Activated CD8-positive, alpha-beta memory T cell treated with anti-CD3 and anti-CD28 coated beads, Interleukin-2, amount 10 ng/mL, durations not matched to agents 7 days and 5 days (primary cell): ENCODE measurements at regions not wholly inside any gene's neighbourhood (a gene's known extent, or its start where the extent isn't known, plus 50 kb on each side); places are given as distances from the start of the nearest gene placed in this dataset.
"Not testable (repeated sequence)": the region's sequence is repeated elsewhere in the genome, so short reads cannot be mapped to it uniquely, and the experiment has no call there.

Experiments
- ATAC-seq: fragments of 150-1000 bp; cut with Tn5 transposase; one replicate; pipeline ENCODE4 v1.10.0; 2021; ENCODE audit warnings: moderate library complexity
- CTCF ChIA-PET: fragments of 350-600 bp; sonication (Branson Sonifier 250); formaldehyde crosslinking; loops from one replicate; lab custom pipeline; 2021; ENCODE audit warnings: antibody characterized with exemption; lab: Charles Lee
- DNase-seq: peaks from one replicate; pipeline ENCODE4 v3.0.0-alpha.2; 2020
- H3K27ac Mint-ChIP-seq: one replicate; pipeline ENCODE4 v1.8.0; 2021; ENCODE audit warnings: mild to moderate bottlenecking, mixed read lengths
- H3K27me3 Mint-ChIP-seq: one replicate; pipeline ENCODE4 v1.8.0; 2021; ENCODE audit warnings: mixed read lengths
- H3K36me3 Mint-ChIP-seq: one replicate; pipeline ENCODE4 v1.8.0; 2021; ENCODE audit warnings: mild to moderate bottlenecking, mixed read lengths
- H3K4me1 Mint-ChIP-seq: one replicate; pipeline ENCODE4 v1.8.0; 2021; ENCODE audit warnings: mixed read lengths
- H3K4me3 Mint-ChIP-seq: one replicate; pipeline ENCODE4 v1.8.0; 2021; ENCODE audit warnings: mild to moderate bottlenecking, moderate library complexity, mixed read lengths
- H3K9me3 Mint-ChIP-seq: one replicate; pipeline ENCODE4 v1.8.0; 2022; ENCODE audit warnings: low read depth, mixed read lengths

GRCh38 chr14:99995700-99996356 is 69.4 kb upstream of the EVL start:
- Mint-ChIP-seq H3K4me3 (no peak overlapping the region), H3K27me3 (peaks cover 12% of the 10 kb centered on the region), H3K36me3 (peaks cover 3% of the 10 kb centered on the region), H3K9me3 (no peaks in the 10 kb centered on the region), H3K27ac (no peak overlapping the region), H3K4me1 (peaks cover 10% of the 10 kb centered on the region)
- CTCF ChIA-PET: interaction anchor here (0.6 to 0.8 kb wide), 2 partner anchors 10 to 13 kb away, joined by 3 read pairs; no protein-coding TSS in a partner anchor
- DNase-seq (peak; percentile 70), ATAC-seq (peak; percentile 87)

DNA sequence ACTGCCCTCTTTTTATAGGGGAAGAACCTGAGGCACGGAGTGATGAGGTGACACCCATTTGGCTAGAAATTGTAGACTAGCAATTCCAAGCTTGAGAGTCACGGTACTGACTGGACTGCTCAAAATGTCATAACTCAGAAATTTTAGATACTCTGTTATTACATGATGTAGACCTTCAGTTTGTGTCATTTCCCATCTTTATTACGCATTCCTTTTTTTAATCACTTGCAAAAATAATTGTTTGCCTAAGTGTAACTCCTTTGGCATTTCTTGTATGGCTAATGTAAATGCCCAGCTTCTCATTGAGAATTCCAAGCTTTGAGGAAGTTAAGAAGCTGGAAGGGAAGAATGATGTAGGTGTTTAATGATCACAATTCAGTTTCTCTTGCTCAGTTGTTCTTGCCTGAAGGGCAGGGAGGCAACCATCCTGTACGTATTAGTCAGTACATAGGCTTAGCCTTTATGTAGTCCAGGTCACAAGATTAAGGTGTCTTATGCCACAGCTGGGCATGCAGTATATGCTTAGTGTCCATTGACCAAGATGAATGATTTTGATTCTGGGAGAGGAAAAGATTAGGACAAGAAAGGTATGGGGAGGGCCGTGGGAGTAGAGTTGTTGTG is 68.2 kb upstream of the EVL start:
- Mint-ChIP-seq H3K27ac (no peak overlapping the region), H3K27me3 (peaks cover 14% of the 10 kb centered on the region), H3K36me3 (peaks cover 7% of the 10 kb centered on the region), H3K4me3 (no peak overlapping the region), H3K4me1 (peaks cover 10% of the 10 kb centered on the region), H3K9me3 (no peaks in the 10 kb centered on the region)
- no peak for DNase-seq
- CTCF ChIA-PET: interaction anchor here (1.0 to 1.5 kb wide), 2 partner anchors 28 to 111 kb away, joined by 3 to 5 read pairs; no protein-coding TSS in a partner anchor
- no peak for ATAC-seq

DNA sequence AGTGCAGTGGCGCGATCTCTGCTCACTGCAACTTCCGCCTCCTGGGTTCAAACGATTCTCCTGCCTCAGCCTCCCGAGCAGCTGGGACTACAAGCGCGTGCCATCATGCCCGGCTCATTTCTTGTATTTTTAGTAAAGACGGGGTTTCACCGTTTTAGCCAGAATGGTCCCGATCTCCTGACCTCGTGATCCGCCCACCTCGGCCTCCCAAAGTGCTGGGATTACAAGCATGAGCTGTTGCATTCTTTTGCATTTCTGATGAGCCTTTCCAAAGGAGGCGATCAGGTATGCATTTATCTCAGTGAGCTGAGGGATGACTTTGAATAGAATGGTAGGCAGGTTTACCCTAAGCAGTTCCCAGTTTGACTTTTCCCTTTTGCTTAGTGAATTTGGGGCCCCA is 64.8 kb upstream of the EVL start:
- peaks cover 21% of the 10 kb centered on the region for H3K36me3 Mint-ChIP-seq
- not testable (repeated sequence) for H3K9me3 Mint-ChIP-seq, ATAC-seq, DNase-seq, H3K4me3 Mint-ChIP-seq, H3K27me3 Mint-ChIP-seq, H3K4me1 Mint-ChIP-seq, H3K27ac Mint-ChIP-seq
- CTCF ChIA-PET: interaction anchor here (0.7 kb wide), 1 partner anchor 49 kb away, joined by 3 read pairs; no protein-coding TSS in a partner anchor

DNA sequence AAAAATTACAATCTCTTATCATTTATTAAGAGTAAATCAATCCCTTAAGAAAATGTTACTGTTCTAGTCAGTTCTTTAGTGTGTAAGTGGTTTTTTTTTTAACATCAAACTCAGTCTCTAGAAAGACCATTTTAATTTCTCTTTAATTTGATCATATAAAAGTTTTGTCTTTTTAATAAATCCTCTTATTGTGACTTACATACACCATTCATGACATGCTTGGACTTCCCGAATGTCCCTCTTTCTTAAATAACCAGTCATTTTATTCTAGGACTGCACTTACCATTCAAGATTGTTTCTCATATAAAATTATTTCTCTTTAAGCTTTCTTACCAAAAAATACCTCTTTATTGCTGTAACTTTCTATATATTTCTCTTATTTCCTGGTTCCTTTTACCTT is 60.8 kb upstream of the EVL start:
- H3K36me3 Mint-ChIP-seq: peaks cover 30% of the 10 kb centered on the region
- no peak overlapping the region for H3K4me3 Mint-ChIP-seq
- H3K27ac Mint-ChIP-seq: no peak overlapping the region
- CTCF ChIA-PET: interaction anchor here (1.0 to 1.7 kb wide), 2 partner anchors 12 to 22 kb away, joined by 4 to 5 read pairs; no protein-coding TSS in a partner anchor
- peaks cover 9% of the 10 kb centered on the region for H3K9me3 Mint-ChIP-seq
- H3K27me3 Mint-ChIP-seq: peaks cover 2% of the 10 kb centered on the region
- DNase-seq: no peak
- H3K4me1 Mint-ChIP-seq: no peaks in the 10 kb centered on the region
- no peak for ATAC-seq

DNA sequence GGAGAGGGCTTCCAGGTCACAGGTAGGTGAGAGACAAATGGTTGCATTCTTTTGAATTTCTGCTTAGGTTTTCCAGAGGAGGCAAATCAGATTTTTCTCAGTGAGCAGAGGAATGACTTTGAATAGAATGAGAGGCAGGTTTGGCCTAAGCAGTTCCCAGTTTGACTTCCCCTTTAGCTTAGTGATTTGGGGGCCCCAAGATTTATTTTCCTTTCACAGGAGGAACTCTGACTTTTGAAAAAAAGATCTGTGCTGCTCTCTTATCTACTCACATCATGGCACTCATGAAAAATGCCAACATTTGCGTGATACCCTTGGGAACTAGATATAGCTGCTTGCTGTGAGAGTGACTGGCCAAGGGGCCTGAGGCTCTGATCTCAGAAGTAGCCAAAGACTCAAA is 58.0 kb upstream of the EVL start:
- ATAC-seq (no peak), DNase-seq (no peak)
- Mint-ChIP-seq H3K4me3 (no peak overlapping the region), H3K27me3 (no peaks in the 10 kb centered on the region), H3K9me3 (peaks cover 9% of the 10 kb centered on the region), H3K4me1 (no peaks in the 10 kb centered on the region), H3K27ac (no peak overlapping the region), H3K36me3 (peaks cover 22% of the 10 kb centered on the region)
- CTCF ChIA-PET: interaction anchor here (1.2 kb wide), 1 partner anchor 24 kb away, joined by 3 read pairs; no protein-coding TSS in a partner anchor

DNA sequence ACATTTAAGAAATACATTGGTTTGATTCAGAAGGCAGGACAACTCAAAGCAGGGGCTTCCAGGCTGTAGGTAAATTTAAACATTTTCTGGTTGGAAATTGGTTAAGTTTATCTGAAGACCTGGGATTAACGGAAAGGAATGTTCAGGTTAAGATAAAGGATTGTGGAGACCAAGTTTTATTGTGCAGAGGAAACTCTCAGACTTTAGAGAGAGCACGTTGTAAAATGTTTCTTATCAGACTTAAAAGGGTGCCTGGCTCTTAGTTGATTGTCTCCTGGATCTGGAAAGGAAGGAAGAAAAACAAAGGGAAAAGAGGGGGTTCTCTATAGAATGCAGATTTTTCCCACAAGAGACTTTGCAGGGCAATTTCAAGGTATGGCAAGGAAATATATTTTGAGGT is 55.4 kb upstream of the EVL start:
- H3K27me3 Mint-ChIP-seq, H3K4me3 Mint-ChIP-seq, H3K9me3 Mint-ChIP-seq, ATAC-seq, CTCF ChIA-PET, DNase-seq, H3K4me1 Mint-ChIP-seq, H3K27ac Mint-ChIP-seq: not testable (repeated sequence)
- H3K36me3 Mint-ChIP-seq: peaks cover 16% of the 10 kb centered on the region

- peaks cover 9% of the 10 kb centered on the region for H3K36me3 Mint-ChIP-seq
- CTCF ChIA-PET: no interaction called here
- no peak overlapping the region for H3K27ac Mint-ChIP-seq
- ATAC-seq (no peak), DNase-seq (no peak)
- H3K4me1 Mint-ChIP-seq: peaks cover 3% of the 10 kb centered on the region
- no peaks in the 10 kb centered on the region for H3K27me3 Mint-ChIP-seq
- no peak overlapping the region for H3K4me3 Mint-ChIP-seq
- no peaks in the 10 kb centered on the region for H3K9me3 Mint-ChIP-seq
Measured at GRCh38 chr14:100010679-100011078, 54.5 kb upstream of the EVL start.

- no peak for DNase-seq
- no peak overlapping the region for H3K4me3 Mint-ChIP-seq
Measured at GRCh38 chr14:100011628-100012325, 53.4 kb upstream of the EVL start.

GRCh38 chr14:100012478-100013327 is 52.5 kb upstream of the EVL start:
- Mint-ChIP-seq H3K36me3 (peaks cover 3% of the 10 kb centered on the region), H3K4me3 (no peak overlapping the region), H3K4me1 (peaks cover 3% of the 10 kb centered on the region), H3K9me3 (no peaks in the 10 kb centered on the region), H3K27me3 (no peaks in the 10 kb centered on the region), H3K27ac (no peak overlapping the region)
- CTCF ChIA-PET: interaction anchor here (0.6 to 0.9 kb wide), 2 partner anchors 13 to 253 kb away, joined by 3 to 4 read pairs; no protein-coding TSS in a partner anchor
- no peak for DNase-seq
- ATAC-seq: no peak

More at GRCh38 chr14:100011628-100012325, 53.4 kb upstream of the EVL start:
- peaks cover 7% of the 10 kb centered on the region for H3K36me3 Mint-ChIP-seq
- H3K9me3 Mint-ChIP-seq: no peaks in the 10 kb centered on the region
- no peak for ATAC-seq
- CTCF ChIA-PET: interaction anchor here (0.9 kb wide), 1 partner anchor 14 kb away, joined by 3 read pairs; no protein-coding TSS in a partner anchor
- no peak overlapping the region for H3K27ac Mint-ChIP-seq
- H3K27me3 Mint-ChIP-seq: no peaks in the 10 kb centered on the region
- H3K4me1 Mint-ChIP-seq: peaks cover 3% of the 10 kb centered on the region

GRCh38 chr14:100015251-100015655 is 50.0 kb upstream of the EVL start:
- no peak for DNase-seq
- H3K36me3 Mint-ChIP-seq: peaks cover 1% of the 10 kb centered on the region
- no peaks in the 10 kb centered on the region for H3K27me3 Mint-ChIP-seq
- CTCF ChIA-PET: interaction anchor here (2.5 kb wide), 1 partner anchor 178 kb away, joined by 8 read pairs; no protein-coding TSS in a partner anchor
- H3K4me1 Mint-ChIP-seq: peaks cover 3% of the 10 kb centered on the region
- no peaks in the 10 kb centered on the region for H3K9me3 Mint-ChIP-seq
- H3K27ac Mint-ChIP-seq: no peak overlapping the region
- no peak for ATAC-seq
- H3K4me3 Mint-ChIP-seq: no peak overlapping the region
